ENCODE measurements at regions not wholly inside any gene's neighbourhood (a gene's known extent, or its start where the extent isn't known, plus 50 kb on each side); places are given as distances from the start of the nearest gene placed in this dataset.
"Not testable (repeated sequence)": the region's sequence is repeated elsewhere in the genome, so short reads cannot be mapped to it uniquely, and the experiment has no call there.

DNA sequence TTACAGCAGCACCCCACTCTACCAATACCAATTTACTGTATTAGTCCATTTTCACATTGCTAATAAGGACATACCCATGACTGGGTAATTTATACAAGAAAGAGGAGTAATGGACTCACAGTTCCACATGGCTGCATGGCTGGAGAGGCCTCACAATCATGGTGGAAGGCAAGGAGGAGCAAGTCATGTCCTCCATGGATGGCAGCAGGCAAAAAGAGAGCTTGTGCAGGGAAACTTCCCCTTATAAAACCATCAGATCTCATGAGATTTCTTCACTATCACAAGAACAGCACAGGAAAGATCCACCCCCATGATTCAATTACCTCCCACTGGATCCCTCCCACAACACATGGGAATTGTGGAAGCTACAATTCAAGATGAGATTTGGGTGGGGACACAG lies 1281.3 kb upstream of the TMEM132C start:
- not testable (repeated sequence) for H3K4me1 Mint-ChIP-seq (ENCODE audit: low read depth); H3K9me3 Mint-ChIP-seq (ENCODE audit: low read depth); H3K27me3 Mint-ChIP-seq; H3K4me3 Mint-ChIP-seq; H3K36me3 Mint-ChIP-seq; H3K27ac Mint-ChIP-seq

DNA sequence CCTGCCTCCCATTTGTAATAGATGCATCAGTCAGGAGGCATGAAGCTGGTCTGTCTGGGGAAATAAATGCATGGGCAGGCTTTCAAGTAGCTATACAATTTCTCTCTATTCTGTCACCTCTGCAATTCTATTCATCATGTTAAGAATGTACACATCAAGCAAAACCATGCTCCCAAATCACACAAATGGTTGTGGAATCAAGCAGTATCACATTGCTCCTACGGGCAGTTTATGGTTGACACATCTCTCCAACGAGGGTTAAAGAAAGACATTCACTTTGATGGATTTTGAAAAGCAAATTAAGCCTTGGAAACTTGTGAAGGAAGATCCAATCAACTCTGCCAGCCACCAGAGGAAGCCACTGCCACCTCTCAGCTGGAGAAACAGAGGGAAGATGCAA lies 1277.4 kb upstream of the TMEM132C start:
- Mint-ChIP-seq H3K36me3 (no peaks in the 10 kb centered on the region), H3K4me1 (ENCODE audit: low read depth) (no peaks in the 10 kb centered on the region), H3K4me3 (no peak overlapping the region), H3K27me3 (no peaks in the 10 kb centered on the region), H3K9me3 (ENCODE audit: low read depth) (no peaks in the 10 kb centered on the region), H3K27ac (no peak overlapping the region)

DNA sequence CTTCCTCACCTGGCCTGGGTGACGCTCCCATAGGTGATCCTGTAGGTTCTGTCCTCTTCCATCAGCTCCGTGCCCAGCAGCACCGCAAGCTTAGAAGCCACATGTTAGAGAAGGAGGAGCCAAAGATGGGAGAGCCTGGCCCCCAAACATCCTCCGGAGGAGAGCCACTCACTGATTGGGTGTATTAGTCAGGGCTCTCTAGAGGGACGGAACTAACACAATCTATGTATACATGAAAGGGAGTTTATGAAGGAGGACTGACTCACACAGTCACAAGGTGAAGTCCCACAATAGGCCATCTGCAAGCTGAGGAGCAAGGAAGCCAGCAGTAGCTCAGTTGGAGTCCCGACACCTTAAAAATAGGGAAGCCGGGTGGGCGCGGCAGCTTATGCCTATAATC lies 1273.1 kb upstream of the TMEM132C start:
- Mint-ChIP-seq H3K4me3 (no peak overlapping the region), H3K9me3 (ENCODE audit: low read depth) (no peaks in the 10 kb centered on the region), H3K36me3 (no peaks in the 10 kb centered on the region), H3K4me1 (ENCODE audit: low read depth) (no peaks in the 10 kb centered on the region), H3K27me3 (peaks cover 2% of the 10 kb centered on the region), H3K27ac (no peak overlapping the region)

DNA sequence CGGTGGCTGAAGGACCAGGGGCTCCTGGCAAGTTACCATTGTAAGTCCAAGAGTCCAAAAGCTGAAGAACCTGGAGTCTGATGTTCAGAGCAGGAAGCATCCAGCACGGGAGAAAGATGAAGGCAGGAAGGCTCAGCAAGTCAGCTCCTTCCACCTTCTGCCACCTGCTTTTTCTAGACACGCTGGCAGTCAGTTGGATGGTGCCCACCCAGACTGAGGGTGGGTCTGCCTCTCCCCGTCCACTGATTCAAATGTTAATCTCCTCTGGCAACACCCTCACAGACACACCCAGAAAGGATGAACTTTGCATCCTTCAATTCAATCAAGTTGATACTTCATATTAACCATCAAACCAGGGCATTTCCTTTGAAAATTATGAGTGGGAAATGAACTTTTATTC lies 1272.4 kb upstream of the TMEM132C start:
- Mint-ChIP-seq H3K27me3 (peaks cover 3% of the 10 kb centered on the region), H3K4me3 (no peak overlapping the region)

DNA sequence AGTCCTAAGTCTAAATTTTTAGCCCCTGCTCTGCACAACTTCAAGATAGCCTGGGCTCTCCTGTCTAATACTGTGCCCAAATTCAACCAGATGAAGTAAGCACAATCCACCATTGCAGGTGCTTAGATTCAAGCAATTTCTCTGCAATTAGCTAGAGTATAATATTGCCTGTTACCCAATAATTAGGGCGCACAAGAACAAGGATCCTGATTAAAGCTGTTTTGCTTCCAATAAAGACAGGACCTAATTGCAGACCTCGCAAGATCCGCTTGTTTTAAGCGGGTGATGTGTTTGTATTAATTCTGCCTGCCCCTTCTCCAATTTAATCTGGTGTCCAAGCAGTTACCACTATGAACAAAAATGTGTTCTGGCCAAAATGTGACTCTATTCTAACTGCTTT lies 1268.9 kb upstream of the TMEM132C start:
- Mint-ChIP-seq H3K4me1 (ENCODE audit: low read depth) (no peaks in the 10 kb centered on the region), H3K4me3 (no peak overlapping the region), H3K9me3 (ENCODE audit: low read depth) (no peaks in the 10 kb centered on the region), H3K27me3 (peaks cover 3% of the 10 kb centered on the region), H3K36me3 (no peaks in the 10 kb centered on the region), H3K27ac (no peak overlapping the region)

More for the DNA sequence above, 1272.4 kb upstream of the TMEM132C start:
- Mint-ChIP-seq H3K4me1 (ENCODE audit: low read depth) (no peaks in the 10 kb centered on the region), H3K9me3 (ENCODE audit: low read depth) (no peaks in the 10 kb centered on the region), H3K36me3 (no peaks in the 10 kb centered on the region), H3K27ac (no peak overlapping the region)

DNA sequence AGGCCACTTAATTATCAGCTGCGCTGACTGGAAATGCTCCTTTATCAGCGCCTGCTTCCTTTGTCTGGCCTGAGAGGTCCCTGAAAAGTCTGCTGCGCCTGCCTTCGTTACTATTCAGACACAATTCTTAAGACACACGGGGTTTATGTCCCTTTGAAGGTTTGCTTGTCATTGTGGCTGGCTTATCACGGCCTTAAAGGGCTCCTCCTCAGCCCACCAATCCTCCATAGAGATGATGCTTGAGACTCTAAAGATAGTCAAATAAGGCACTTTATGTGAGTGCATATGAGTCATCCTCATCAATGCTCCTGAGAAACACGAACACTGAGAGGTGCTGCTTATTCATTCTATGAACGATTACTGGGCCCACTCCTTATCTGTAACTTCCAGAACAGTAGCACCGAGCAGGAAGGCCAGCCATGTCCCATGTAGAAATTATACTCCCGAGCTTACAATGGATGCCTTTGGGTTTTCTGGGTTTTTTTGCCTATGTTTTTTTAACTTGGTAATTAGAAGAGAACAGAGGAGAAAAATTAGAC lies 1268.2 kb upstream of the TMEM132C start:
- H3K4me3 Mint-ChIP-seq, result no peak overlapping the region
- H3K9me3 Mint-ChIP-seq (ENCODE audit: low read depth), result no peaks in the 10 kb centered on the region
- H3K4me1 Mint-ChIP-seq (ENCODE audit: low read depth), result no peaks in the 10 kb centered on the region
- H3K27ac Mint-ChIP-seq, result no peak overlapping the region
- no peaks in the 10 kb centered on the region for H3K36me3 Mint-ChIP-seq
- H3K27me3 Mint-ChIP-seq, result peaks cover 5% of the 10 kb centered on the region

GRCh38 chr12:126999352-126999751 lies 1267.6 kb upstream of the TMEM132C start:
- no peak overlapping the region for H3K4me3 Mint-ChIP-seq
- peaks cover 6% of the 10 kb centered on the region for H3K27me3 Mint-ChIP-seq
- H3K9me3 Mint-ChIP-seq (ENCODE audit: low read depth), result no peaks in the 10 kb centered on the region
- H3K27ac Mint-ChIP-seq, result no peak overlapping the region
- no peaks in the 10 kb centered on the region for H3K36me3 Mint-ChIP-seq
- H3K4me1 Mint-ChIP-seq (ENCODE audit: low read depth), result no peaks in the 10 kb centered on the region

GRCh38 chr12:127005406-127005805 lies 1261.6 kb upstream of the TMEM132C start:
- Mint-ChIP-seq H3K4me1 (ENCODE audit: low read depth) (no peaks in the 10 kb centered on the region), H3K27me3 (peaks cover 5% of the 10 kb centered on the region), H3K27ac (no peak overlapping the region), H3K4me3 (no peak overlapping the region), H3K9me3 (ENCODE audit: low read depth) (no peaks in the 10 kb centered on the region), H3K36me3 (no peaks in the 10 kb centered on the region)

DNA sequence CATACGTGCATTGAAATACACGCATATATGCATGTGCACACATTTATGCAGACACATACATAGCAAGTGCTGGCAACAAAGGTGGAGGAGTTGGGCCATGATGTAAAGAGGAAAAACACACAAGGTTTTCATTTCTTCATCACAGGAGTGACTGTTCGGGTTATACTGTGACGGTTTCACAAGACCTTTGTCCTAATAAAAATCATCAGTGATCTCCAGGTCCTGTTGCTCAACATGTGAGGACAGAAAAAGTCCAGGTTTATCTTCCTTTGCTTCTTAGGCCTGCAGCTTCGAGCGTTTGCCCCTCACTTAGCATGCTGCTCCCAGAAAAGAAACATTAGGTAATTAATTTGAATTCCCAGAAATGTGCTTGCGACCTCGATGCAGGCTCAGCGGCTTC lies 1260.0 kb upstream of the TMEM132C start:
- Mint-ChIP-seq H3K27me3 (peaks cover 8% of the 10 kb centered on the region), H3K4me1 (ENCODE audit: low read depth) (no peaks in the 10 kb centered on the region), H3K27ac (no peak overlapping the region), H3K36me3 (no peaks in the 10 kb centered on the region), H3K9me3 (ENCODE audit: low read depth) (no peaks in the 10 kb centered on the region), H3K4me3 (no peak overlapping the region)

- Mint-ChIP-seq H3K27ac (no peak overlapping the region), H3K4me1 (ENCODE audit: low read depth) (no peaks in the 10 kb centered on the region), H3K4me3 (no peak overlapping the region), H3K27me3 (peaks cover 8% of the 10 kb centered on the region), H3K36me3 (no peaks in the 10 kb centered on the region), H3K9me3 (ENCODE audit: low read depth) (no peaks in the 10 kb centered on the region)
Observed at GRCh38 chr12:127008755-127009403, 1258.1 kb upstream of the TMEM132C start.

GRCh38 chr12:127012109-127012508 lies 1254.9 kb upstream of the TMEM132C start:
- Mint-ChIP-seq H3K27ac (no peak overlapping the region), H3K4me3 (no peak overlapping the region), H3K36me3 (no peaks in the 10 kb centered on the region), H3K27me3 (peaks cover 6% of the 10 kb centered on the region), H3K9me3 (ENCODE audit: low read depth) (no peaks in the 10 kb centered on the region), H3K4me1 (ENCODE audit: low read depth) (no peaks in the 10 kb centered on the region)

DNA sequence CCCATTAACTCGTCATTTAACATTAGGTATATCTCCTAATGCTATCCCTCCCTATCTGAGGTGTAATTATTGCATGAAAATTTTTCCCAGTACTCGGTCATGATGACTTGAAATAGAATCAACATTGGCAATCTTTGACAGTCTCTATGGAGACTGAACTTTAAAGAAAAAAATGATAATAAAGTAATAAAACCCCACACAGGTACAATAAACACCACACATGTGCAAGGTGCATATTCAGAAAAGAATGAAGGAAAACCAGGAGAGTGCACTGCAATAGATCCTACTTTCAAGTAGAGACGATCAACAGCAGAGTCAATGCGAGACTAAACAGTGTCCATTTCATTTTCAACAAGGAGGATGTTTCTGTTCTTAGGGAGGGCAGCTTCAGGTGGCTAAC lies 1253.8 kb upstream of the TMEM132C start:
- peaks cover 6% of the 10 kb centered on the region for H3K27me3 Mint-ChIP-seq

DNA sequence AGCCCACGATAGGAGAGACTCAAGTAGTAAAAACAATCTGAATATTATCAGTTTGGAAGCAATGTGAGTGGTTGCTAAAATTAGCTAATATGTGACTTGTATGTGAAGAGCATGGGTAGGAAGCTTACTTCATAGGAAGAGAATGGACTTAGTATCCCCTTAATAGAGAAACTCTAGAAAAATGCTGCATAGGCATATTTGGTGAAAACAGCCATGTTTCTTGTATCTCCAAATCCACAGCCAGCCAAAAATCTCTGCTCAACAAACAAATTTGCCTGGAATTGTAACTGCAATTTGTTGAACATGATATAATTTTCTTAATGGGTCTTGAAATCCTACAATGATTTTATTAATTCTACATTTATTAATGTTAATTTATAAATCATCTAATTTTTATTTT lies 1252.9 kb upstream of the TMEM132C start:
- Mint-ChIP-seq H3K4me1 (ENCODE audit: low read depth) (no peaks in the 10 kb centered on the region), H3K27ac (no peak overlapping the region), H3K27me3 (peaks cover 6% of the 10 kb centered on the region), H3K36me3 (no peaks in the 10 kb centered on the region), H3K9me3 (ENCODE audit: low read depth) (no peaks in the 10 kb centered on the region), H3K4me3 (no peak overlapping the region)

More for the DNA sequence above, 1253.8 kb upstream of the TMEM132C start:
- Mint-ChIP-seq H3K36me3 (no peaks in the 10 kb centered on the region), H3K4me1 (ENCODE audit: low read depth) (no peaks in the 10 kb centered on the region), H3K27ac (no peak overlapping the region), H3K4me3 (no peak overlapping the region), H3K9me3 (ENCODE audit: low read depth) (no peaks in the 10 kb centered on the region)

DNA sequence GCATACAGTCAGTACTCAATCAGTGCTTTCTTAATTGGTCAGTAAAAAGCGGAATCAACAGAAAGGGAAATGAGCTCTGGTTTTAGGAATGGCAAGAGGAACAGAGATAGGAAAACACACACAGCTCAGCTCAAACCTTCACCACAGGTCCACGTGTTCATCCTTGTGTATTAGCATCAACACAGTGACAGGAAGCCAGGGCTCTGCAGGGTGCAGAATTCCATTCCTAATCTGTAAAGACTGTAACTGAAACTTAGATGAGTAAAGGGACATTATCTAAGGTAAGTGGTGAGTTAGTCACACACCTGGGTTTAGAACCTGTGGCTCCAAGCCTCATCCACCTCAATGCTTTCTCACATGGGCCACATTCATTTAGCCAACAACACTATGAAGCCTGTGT lies 1242.2 kb upstream of the TMEM132C start:
- H3K9me3 Mint-ChIP-seq (ENCODE audit: low read depth), result no peaks in the 10 kb centered on the region

DNA sequence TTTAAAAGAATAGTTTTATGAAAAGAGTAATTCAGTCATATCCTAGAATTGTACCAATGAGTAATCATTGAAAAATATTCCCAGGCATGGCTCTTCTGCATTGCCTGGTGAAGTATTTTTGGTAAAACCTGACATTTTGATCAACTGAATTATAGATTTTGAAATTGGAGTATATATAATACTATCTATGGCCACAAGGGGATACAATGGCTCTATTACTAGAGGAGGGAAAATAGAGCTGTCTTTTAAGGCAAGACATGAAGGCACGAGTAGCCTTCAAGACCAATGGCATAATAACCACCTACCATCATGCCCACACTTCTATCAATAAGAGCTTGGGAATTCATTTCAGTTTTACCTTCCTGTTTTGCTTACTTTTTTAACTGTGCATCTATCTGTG lies 1241.4 kb upstream of the TMEM132C start:
- Mint-ChIP-seq H3K36me3 (no peaks in the 10 kb centered on the region), H3K4me1 (ENCODE audit: low read depth) (no peaks in the 10 kb centered on the region), H3K9me3 (ENCODE audit: low read depth) (no peaks in the 10 kb centered on the region), H3K27ac (no peak overlapping the region), H3K27me3 (peaks cover 6% of the 10 kb centered on the region), H3K4me3 (no peak overlapping the region)

More for the DNA sequence above, 1242.2 kb upstream of the TMEM132C start:
- no peak overlapping the region for H3K4me3 Mint-ChIP-seq
- no peaks in the 10 kb centered on the region for H3K36me3 Mint-ChIP-seq
- no peaks in the 10 kb centered on the region for H3K4me1 Mint-ChIP-seq (ENCODE audit: low read depth)
- no peak overlapping the region for H3K27ac Mint-ChIP-seq
- H3K27me3 Mint-ChIP-seq, result peaks cover 6% of the 10 kb centered on the region
